ENCODE measurements at regions not wholly inside any gene's neighbourhood (a gene's known extent, or its start where the extent isn't known, plus 50 kb on each side); places are given as distances from the start of the nearest gene placed in this dataset.

- TF ChIP-seq MAX (IDR thresholded peaks at IDR 0.05), result no peak
- TF ChIP-seq CTCF (IDR thresholded peaks at IDR 0.05; ENCODE audit: low read depth, low read length, missing input control), result no peak
- no peak for TF ChIP-seq ZBTB33 (IDR thresholded peaks at IDR 0.05)
- no peak for TF ChIP-seq FOXA2 (IDR thresholded peaks at IDR 0.05)
- TF ChIP-seq SP1 (IDR thresholded peaks at IDR 0.05), result no peak
- no peak for TF ChIP-seq YY1 (IDR thresholded peaks at IDR 0.05)
- no peak for TF ChIP-seq FOXA1 (IDR thresholded peaks at IDR 0.05)
- TF ChIP-seq RAD21 (IDR thresholded peaks at IDR 0.05), result no peak
These were observed 107.9 kb upstream of the MAP3K7 start for GRCh38 chr6:90694802-90695201.

All from liver (tissue), 3 donors.